ENCODE measurements at regions not wholly inside any gene's neighbourhood (a gene's known extent, or its start where the extent isn't known, plus 50 kb on each side); places are given as distances from the start of the nearest gene placed in this dataset.

GRCh38 chr9:27756418-27756817 lies 183.1 kb upstream of the C9orf72 start:
- DNase-seq (ENCODE audit: low read depth, low spot score) = no peak
- Histone ChIP-seq H3K27me3 (ENCODE audit: insufficient read depth, insufficient read length) (no peaks in the 10 kb centered on the region), H3K36me3 (ENCODE audit: insufficient read depth, insufficient read length, low read length) (no peaks in the 10 kb centered on the region), H3K9ac (ENCODE audit: insufficient read length, low read depth) (no peak overlapping the region), H3K4me3 (ENCODE audit: insufficient read length, low read depth) (no peak overlapping the region), H3K9me3 (ENCODE audit: insufficient read depth, low read length) (no peaks in the 10 kb centered on the region), H3K4me1 (ENCODE audit: insufficient read depth, insufficient read length) (no peaks in the 10 kb centered on the region)
- no peak for TF ChIP-seq ZNF274 (IDR thresholded peaks at IDR 0.05; ENCODE audit: low read depth, low read length)

GRCh38 chr9:27763831-27764230 lies 190.6 kb upstream of the C9orf72 start:
- Histone ChIP-seq H3K27me3 (ENCODE audit: insufficient read depth, insufficient read length) (no peaks in the 10 kb centered on the region), H3K4me3 (ENCODE audit: insufficient read length, low read depth) (no peak overlapping the region), H3K9me3 (ENCODE audit: insufficient read depth, low read length) (peaks cover 10% of the 10 kb centered on the region), H3K9ac (ENCODE audit: insufficient read length, low read depth) (no peak overlapping the region), H3K4me1 (ENCODE audit: insufficient read depth, insufficient read length) (no peaks in the 10 kb centered on the region), H3K36me3 (ENCODE audit: insufficient read depth, insufficient read length, low read length) (no peaks in the 10 kb centered on the region)
- TF ChIP-seq ZNF274 (IDR thresholded peaks at IDR 0.05; ENCODE audit: low read depth, low read length) (no peak), YY1 (IDR thresholded peaks at IDR 0.05; ENCODE audit: insufficient read depth, insufficient read length) (no peak)
- no peak for DNase-seq (ENCODE audit: low read depth, low spot score)

GRCh38 chr9:27765266-27766072 lies 192.2 kb upstream of the C9orf72 start:
- Histone ChIP-seq H3K9ac (ENCODE audit: insufficient read length, low read depth) (no peak overlapping the region), H3K4me1 (ENCODE audit: insufficient read depth, insufficient read length) (no peaks in the 10 kb centered on the region), H3K27me3 (ENCODE audit: insufficient read depth, insufficient read length) (no peaks in the 10 kb centered on the region), H3K4me3 (ENCODE audit: insufficient read length, low read depth) (no peak overlapping the region), H3K9me3 (ENCODE audit: insufficient read depth, low read length) (peaks cover 10% of the 10 kb centered on the region), H3K36me3 (ENCODE audit: insufficient read depth, insufficient read length, low read length) (no peaks in the 10 kb centered on the region)
- DNase-seq (ENCODE audit: low read depth, low spot score) = no peak
- no peak for TF ChIP-seq YY1 (IDR thresholded peaks at IDR 0.05; ENCODE audit: insufficient read depth, insufficient read length)

GRCh38 chr9:27766073-27766835 lies 193.0 kb upstream of the C9orf72 start:
- H3K4me3 ChIP-seq (ENCODE audit: insufficient read length, low read depth) = no peak overlapping the region
- H3K9ac ChIP-seq (ENCODE audit: insufficient read length, low read depth) = no peak overlapping the region
- H3K36me3 ChIP-seq (ENCODE audit: insufficient read depth, insufficient read length, low read length) = no peaks in the 10 kb centered on the region
- no peaks in the 10 kb centered on the region for H3K4me1 ChIP-seq (ENCODE audit: insufficient read depth, insufficient read length)
- H3K9me3 ChIP-seq (ENCODE audit: insufficient read depth, low read length) = peaks cover 10% of the 10 kb centered on the region
- no peak for DNase-seq (ENCODE audit: low read depth, low spot score)
- no peak for TF ChIP-seq YY1 (IDR thresholded peaks at IDR 0.05; ENCODE audit: insufficient read depth, insufficient read length)
- no peaks in the 10 kb centered on the region for H3K27me3 ChIP-seq (ENCODE audit: insufficient read depth, insufficient read length)

GRCh38 chr9:27768781-27769180 lies 195.5 kb upstream of the C9orf72 start:
- DNase-seq (ENCODE audit: low read depth, low spot score) = no peak
- Histone ChIP-seq H3K27me3 (ENCODE audit: insufficient read depth, insufficient read length) (no peaks in the 10 kb centered on the region), H3K9me3 (ENCODE audit: insufficient read depth, low read length) (peaks cover 2% of the 10 kb centered on the region), H3K36me3 (ENCODE audit: insufficient read depth, insufficient read length, low read length) (no peaks in the 10 kb centered on the region), H3K4me3 (ENCODE audit: insufficient read length, low read depth) (no peak overlapping the region), H3K4me1 (ENCODE audit: insufficient read depth, insufficient read length) (no peaks in the 10 kb centered on the region), H3K9ac (ENCODE audit: insufficient read length, low read depth) (no peak overlapping the region)
- TF ChIP-seq YY1 (IDR thresholded peaks at IDR 0.05; ENCODE audit: insufficient read depth, insufficient read length) = no peak
- no peak for TF ChIP-seq SUZ12 (IDR thresholded peaks at IDR 0.05; ENCODE audit: extremely low read depth, insufficient read depth, insufficient read length)
- TF ChIP-seq ZNF274 (IDR thresholded peaks at IDR 0.05; ENCODE audit: low read depth, low read length) = no peak

GRCh38 chr9:27770541-27770940 lies 197.3 kb upstream of the C9orf72 start:
- no peaks in the 10 kb centered on the region for H3K4me1 ChIP-seq (ENCODE audit: insufficient read depth, insufficient read length)
- no peaks in the 10 kb centered on the region for H3K9me3 ChIP-seq (ENCODE audit: insufficient read depth, low read length)
- no peak overlapping the region for H3K9ac ChIP-seq (ENCODE audit: insufficient read length, low read depth)
- H3K36me3 ChIP-seq (ENCODE audit: insufficient read depth, insufficient read length, low read length) = no peaks in the 10 kb centered on the region
- H3K27me3 ChIP-seq (ENCODE audit: insufficient read depth, insufficient read length) = no peaks in the 10 kb centered on the region
- H3K4me3 ChIP-seq (ENCODE audit: insufficient read length, low read depth) = no peak overlapping the region
- no peak for TF ChIP-seq SUZ12 (IDR thresholded peaks at IDR 0.05; ENCODE audit: extremely low read depth, insufficient read depth, insufficient read length)
- no peak for TF ChIP-seq ZNF274 (IDR thresholded peaks at IDR 0.05; ENCODE audit: low read depth, low read length)
- TF ChIP-seq YY1 (IDR thresholded peaks at IDR 0.05; ENCODE audit: insufficient read depth, insufficient read length) = no peak
- no peak for DNase-seq (ENCODE audit: low read depth, low spot score)

GRCh38 chr9:27771803-27772545 lies 198.7 kb upstream of the C9orf72 start:
- H3K4me3 ChIP-seq (ENCODE audit: insufficient read length, low read depth) = no peak overlapping the region
- peak; percentile 70 for DNase-seq (ENCODE audit: low read depth, low spot score)
- H3K9ac ChIP-seq (ENCODE audit: insufficient read length, low read depth) = no peak overlapping the region
- H3K9me3 ChIP-seq (ENCODE audit: insufficient read depth, low read length) = no peaks in the 10 kb centered on the region
- no peaks in the 10 kb centered on the region for H3K4me1 ChIP-seq (ENCODE audit: insufficient read depth, insufficient read length)
- H3K27me3 ChIP-seq (ENCODE audit: insufficient read depth, insufficient read length) = no peaks in the 10 kb centered on the region
- TF ChIP-seq ZNF274 (IDR thresholded peaks at IDR 0.05; ENCODE audit: low read depth, low read length) (no peak), SUZ12 (IDR thresholded peaks at IDR 0.05; ENCODE audit: extremely low read depth, insufficient read depth, insufficient read length) (no peak), YY1 (IDR thresholded peaks at IDR 0.05; ENCODE audit: insufficient read depth, insufficient read length) (no peak)
- no peaks in the 10 kb centered on the region for H3K36me3 ChIP-seq (ENCODE audit: insufficient read depth, insufficient read length, low read length)

All from NT2/D1 (cell line).